Stimulated activated CD8-positive, alpha-beta memory T cell treated with anti-CD3 and anti-CD28 coated beads, Interleukin-15, amount 100 ng/mL, for 1 hour (primary cell): ENCODE measurements at regions not wholly inside any gene's neighbourhood (a gene's known extent, or its start where the extent isn't known, plus 50 kb on each side); places are given as distances from the start of the nearest gene placed in this dataset.

ENCODE experiments used
- DNase-seq: peaks from one replicate; pipeline ENCODE4 v3.0.0-alpha.2; 2020; ENCODE audit warnings: low read depth

DNA sequence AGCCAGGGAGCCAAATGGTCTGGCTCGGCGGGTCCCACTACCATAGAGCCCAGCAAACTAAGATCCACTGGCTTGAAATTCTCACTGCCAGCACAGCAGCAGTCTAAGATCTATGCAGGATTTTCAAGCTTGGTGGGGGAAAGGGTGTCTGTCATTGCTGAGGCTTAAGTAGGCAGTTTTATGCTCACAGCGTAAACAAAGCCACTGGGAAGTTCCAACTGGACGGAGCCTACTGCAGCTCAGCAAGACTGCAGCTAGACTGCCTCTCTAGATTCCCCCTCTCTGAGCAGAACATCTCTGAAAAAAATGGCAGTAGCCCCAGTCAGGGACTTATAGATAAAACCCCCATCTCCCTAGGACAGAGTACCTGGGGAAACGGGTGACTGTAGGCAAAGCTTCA is 277.6 kb upstream of the PHF14 start:
- no peak for DNase-seq

DNA sequence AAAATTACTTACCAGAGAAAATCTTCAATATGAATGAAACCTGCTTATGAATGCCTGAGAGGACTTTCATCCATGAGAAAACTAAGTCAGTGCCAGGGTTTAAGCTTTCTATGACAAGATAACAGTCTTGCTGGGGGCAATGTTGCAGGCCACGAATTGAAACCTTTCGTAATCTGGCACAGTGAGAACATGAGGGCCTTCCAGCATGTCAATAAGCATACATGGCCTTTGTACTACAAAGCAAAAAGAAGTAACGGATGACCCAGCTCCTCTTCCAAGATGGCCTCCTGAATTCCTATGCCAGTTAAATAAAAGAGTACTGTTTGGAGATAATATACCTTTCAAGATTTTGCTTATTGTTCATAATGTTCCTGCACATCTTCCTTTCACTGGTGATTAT is 270.6 kb upstream of the PHF14 start:
- DNase-seq = no peak

DNA sequence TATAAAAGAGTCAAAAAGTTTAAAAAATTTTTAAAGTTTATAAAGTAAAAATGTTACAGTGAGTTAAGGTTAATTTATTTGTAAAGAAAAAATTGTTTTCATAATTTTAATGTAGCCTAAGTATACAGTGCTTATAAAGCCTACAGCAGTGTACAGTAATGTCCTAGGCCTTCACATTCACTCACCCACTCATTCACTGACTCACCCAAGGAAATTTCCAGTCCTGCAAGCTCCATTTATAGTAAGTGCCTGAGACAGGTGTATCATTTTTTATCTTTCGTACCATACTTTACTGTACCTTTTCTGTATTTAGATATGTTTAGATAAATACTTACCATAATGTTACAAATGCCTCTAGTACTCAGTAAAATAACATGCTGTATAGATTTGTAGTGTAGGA is 269.7 kb upstream of the PHF14 start:
- no peak for DNase-seq

DNA sequence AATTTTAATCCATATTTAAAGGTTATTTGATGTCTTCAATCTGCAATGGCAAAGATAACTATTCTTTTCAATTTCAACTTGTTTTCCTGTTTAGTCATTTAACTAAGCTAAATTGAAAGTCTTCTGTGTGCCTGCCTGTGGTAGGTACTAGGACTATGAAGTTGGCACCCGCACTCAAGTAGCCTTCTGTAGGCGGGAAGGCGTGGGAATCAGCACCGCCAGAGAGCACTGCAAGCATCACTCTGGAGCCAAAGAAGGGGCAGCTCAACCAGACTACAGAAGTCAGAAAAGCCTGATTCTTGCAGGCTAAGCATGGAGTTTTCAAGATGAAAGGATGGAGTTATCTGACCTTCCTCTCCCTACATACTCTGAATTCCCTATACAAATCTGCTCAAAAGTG is 269.0 kb upstream of the PHF14 start:
- no peak for DNase-seq

DNA sequence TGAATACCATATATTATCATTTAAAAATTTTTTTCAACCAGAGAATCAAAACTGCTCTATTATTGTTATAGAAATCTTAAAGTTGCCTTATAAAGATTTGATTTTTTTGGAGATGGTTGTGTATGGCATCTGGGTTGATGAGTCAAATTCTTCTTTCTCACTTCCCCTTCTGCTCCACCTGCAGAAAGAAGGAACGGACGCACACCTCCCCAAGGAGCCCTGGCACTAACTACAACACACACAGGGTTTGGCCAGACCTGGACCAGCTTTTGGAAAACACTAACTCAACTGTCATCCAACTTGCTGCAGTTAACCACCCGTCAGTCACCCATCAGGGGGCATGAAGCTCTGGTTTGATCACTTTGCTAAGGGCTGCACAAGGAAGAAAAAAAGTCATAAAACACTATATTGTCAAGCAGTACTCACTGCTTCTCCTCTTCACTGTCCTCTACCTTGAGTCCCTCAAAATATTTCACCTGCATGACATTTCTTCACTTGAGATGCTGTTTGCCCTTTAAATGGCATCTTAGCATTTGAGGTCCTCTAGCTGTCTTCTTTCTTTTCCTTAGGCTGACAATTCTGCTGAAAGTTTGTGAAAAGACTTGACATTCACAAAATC is 266.7 kb upstream of the PHF14 start:
- no peak for DNase-seq

DNA sequence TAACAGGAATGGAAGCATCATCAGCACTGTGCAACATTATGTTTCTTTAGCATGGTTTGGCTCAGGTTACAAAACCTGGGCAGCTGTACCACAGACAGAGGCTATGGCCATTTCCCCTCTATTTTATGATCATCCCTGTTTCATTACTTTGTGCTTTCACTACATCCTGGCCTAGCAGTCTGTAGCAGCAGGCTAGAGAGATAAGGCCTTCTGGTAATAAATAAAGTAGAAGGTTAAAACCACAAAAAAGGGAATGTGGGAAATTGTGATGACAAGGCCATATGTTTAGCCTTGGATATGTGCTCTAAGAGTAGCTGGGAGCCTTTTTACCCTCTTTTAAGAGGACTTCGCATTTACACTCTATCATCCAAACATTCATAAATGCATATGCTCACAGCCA is 266.2 kb upstream of the PHF14 start:
- DNase-seq = no peak

DNA sequence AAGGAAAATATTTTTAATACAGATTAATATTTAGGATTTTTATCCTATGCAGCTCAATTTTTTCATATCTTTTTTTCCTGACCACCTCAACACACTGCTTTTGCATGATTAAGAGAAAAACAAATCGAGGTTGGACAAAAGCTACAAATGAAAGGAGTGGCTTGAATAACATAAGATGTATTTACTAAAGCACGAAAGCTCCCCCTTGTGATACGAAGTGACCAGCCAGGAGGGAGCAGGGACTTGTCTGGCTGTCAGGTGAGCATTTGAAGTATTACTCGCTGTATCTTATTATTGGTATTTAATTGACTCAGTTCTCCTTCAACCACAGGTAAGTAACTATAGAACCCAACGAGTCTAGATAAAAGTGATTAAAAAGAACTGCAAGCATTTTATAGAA is 265.2 kb upstream of the PHF14 start:
- DNase-seq = no peak

DNA sequence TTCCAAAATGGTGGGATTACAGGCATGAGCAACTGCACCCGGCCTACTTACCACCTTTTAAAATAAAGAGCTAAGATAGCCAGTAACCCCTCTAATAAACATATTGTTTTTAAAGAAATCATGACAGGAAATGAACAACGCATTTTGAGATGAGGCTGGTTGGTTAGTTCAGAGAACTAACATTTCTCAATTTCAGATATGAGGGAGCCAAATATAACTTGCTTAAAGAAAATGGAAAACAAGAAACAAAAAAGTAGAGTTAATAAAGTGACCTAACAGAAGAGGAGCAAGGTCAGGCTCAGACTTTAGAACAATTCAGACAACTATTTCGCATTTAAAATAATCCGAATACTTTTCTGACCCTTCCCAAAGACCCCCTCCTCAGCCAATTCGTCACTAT is 254.9 kb upstream of the PHF14 start:
- DNase-seq = no peak

DNA sequence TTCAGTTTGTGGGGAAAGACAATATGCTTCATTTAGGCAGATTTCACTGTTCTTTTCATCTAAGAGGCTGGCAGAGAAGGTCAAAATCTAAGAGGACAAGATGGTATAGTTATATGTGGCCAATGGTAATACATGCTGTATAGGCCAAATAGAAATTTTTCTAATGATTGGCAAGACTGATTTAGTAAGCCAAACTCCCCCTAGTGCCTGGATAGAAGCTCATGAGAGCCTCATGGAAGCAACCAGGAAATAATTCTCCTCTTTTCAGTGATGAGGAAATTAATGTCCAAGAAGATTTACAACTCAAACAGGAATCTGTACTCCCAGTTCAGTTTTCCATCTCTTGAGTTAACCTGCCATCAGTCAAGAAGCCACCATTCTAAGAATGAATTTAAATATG is 253.6 kb upstream of the PHF14 start:
- no peak for DNase-seq

DNA sequence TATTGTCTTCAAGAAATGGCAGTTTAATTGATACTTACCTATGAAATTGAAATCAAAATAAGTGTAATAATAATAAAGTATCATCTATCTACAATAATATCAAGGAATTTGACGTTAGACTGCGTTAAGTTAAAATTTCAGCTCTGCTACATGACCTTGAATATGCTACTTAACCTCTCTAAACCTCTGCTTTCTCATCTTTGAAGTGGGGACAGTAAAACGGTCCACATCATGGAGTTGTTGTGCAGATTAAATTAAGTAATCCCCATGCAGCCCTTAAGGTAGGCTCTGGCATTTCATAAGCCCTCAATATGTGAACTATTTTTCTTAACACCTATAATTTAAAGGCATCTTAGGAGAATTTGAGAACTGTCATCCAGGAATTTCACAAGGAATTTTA is 252.4 kb upstream of the PHF14 start:
- no peak for DNase-seq

DNA sequence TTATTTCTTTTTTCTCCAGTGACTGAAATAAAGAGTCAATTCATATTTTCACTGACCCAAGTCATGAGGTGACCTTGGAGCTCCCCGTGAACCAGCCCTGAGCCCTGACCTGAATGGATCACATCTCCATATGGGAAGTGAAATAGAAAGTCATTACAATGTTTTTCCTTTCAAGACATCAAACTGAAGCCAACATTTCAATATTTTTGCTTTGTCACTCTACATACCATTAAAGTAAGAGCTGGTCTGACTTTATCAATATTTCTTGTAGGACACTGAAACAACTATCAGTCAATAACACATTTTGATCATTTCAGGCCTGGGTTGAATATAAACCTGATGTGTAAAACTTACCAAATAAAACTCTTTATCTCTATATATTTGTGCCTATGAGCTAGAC is 249.8 kb upstream of the PHF14 start:
- no peak for DNase-seq

DNA sequence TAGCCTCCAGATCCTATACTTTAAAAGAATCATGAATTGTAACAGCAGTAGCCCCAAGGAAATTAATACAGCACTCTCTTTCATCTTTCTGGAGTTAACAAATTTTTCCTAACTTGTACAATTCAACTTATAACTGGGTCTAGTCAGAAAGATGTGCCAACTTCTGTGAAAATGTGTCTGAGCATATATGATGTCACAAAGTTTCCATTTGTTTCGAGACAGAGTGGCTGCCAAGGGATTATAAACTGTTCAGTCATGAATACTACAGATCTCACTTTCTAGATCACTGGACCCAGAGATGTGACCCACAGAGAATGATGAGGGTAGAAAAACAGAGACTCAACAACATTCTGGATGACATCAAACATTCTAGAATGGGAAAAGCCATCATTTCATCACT is 249.2 kb upstream of the PHF14 start:
- no peak for DNase-seq

DNA sequence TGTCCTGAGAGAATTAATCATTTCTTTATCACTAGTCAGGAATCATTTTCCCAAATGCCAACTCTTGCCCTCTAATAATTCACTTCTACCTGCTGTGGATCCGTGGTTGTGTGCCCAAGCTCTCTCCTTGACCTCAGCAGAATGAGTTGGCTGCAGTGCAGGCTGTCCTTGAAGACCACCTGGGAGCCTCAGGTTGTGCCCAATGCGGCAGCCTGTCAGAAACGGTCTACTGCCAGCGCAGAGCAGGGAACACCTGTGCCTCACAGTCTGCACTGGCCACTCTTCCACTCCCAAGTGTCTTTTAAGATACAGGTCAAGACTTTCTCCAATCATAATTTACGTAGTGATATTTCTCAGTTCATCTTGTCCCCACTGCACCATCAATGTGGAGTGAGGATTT is 246.0 kb upstream of the PHF14 start:
- no peak for DNase-seq

DNA sequence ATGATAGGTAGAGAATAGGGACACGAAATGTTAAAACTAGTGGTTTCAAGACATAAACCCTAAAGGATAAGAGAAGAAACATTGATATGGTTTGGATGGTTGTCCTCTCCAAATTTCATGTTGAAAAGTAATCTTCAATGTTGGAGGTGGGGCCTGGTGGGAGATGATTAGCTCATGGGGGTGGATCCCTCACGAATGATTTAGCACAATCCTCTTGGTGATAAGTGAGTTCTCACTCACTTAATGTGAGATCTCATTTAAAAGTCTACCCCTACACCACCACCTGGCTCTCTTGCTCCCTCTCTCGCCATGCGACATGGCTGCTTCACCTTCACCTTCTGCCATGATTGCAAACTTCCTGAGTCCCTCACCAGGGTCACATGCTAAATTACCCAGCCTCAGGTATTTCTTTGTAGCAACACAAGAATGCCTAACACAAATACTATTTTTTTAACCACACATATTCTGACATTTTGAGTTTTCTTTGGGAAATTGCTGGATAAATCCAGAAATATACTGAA is 242.4 kb upstream of the PHF14 start:
- DNase-seq = no peak

DNA sequence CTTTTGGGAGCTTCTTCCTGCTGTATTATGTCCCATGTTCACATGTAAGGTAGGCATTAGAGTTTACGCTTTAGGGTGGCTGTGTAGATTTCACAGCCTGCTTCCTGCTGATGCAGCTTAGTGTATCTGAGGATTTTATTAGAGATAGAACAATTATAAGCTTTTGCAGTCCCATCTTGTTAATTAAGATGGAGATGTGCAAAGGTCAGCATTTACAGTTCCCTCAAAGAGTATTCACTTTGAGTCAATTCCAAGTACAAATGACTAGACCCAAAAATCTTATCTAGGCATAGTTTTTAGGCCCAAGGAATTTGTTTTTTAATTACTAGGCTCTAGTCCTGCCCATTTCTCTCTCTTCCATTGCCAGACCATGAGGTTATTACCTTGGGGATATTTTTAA is 239.9 kb upstream of the PHF14 start:
- DNase-seq = no peak

DNA sequence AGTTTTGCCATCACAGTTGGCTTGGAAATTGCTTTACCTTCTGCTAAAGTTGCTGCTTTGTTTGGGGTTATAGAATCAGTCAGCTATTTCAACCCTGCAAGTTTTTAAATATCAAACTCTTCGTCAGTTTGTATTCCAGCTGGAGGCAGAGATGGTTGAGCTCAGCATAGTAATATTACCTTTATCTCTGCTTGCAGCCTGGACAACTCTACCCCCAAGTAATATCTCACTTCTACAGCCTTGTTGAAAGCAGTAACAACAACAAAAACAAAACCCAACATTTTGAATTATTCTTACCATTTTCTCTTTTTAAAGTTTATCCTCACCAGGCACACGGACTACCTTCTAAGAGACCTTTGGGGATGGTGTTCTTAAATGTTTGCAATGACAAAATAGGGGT is 239.1 kb upstream of the PHF14 start:
- DNase-seq = no peak

DNA sequence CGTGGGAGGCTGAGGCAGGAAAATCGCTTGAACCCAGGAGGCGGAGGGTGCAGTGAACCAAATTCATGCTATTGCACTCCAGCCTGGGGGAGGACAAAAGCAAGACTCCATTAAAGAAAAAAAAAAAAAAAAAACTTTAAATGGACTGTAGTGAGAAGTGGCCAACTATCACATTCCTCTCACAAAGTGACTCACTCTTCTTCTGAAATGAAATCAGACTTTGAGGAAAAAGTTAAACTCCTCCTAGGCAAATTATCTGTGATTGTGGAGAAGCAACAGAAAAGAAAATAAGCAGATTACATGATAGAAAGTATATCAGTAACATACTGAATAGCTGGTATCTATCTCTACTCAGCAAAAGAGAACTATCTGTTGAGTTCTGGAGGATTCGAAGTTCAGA is 234.3 kb upstream of the PHF14 start:
- no peak for DNase-seq

DNA sequence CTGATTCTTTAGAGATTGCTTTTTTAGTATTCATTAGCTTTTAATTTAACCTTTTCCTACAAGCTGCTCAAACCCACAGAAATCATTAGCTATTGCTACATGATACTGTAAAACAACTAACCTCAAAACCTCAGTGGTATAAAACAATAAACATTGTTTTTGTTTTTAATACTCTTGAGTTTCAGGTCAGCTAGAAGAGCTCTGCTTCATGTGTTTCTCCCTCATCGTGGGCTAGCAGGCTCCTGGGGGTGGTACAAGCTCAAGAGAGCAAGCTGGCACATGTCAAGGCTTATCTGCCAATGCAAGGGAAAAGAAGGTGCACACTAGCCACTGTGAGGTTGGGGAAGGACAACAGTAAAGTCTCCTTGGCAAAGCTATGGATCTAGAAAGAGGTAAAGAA is 232.9 kb upstream of the PHF14 start:
- no peak for DNase-seq

DNA sequence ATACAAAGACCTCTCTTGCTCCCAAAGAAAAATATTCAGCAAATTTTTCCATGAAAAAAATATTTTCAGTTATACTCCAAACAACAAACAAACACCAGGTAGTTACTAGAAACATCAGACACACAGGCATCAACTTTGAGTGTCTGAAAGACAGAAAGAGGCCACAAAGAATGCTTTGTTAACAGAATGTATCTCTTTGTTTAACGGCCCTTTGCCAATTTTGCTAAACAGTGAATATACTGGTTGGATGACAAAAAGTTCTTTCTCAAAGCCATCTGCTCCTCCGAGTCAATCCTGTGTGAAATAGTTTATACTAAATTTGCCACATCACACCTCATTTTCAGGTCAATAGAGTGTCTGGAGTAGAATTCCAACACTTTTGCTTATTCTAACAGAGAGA is 216.7 kb upstream of the PHF14 start:
- no peak for DNase-seq

DNA sequence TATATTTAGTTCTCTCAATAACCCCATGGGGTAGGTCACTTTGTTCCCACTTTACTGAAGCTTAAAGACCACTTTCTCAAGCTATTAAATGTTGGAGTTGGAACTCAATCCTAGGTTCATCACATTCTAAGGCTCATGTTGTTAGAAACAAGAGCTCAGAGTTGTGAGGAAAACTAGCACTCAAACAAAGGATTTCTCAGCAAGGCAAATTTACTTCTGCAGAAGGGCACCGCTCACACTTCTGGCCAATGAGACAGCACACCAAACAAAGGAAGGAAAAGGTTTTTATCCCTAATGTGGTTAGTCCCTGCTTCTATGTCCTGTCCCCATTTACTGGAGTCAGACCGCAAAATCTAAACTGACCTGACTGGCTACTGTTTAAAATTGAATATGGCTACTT is 214.6 kb upstream of the PHF14 start:
- DNase-seq = no peak

DNA sequence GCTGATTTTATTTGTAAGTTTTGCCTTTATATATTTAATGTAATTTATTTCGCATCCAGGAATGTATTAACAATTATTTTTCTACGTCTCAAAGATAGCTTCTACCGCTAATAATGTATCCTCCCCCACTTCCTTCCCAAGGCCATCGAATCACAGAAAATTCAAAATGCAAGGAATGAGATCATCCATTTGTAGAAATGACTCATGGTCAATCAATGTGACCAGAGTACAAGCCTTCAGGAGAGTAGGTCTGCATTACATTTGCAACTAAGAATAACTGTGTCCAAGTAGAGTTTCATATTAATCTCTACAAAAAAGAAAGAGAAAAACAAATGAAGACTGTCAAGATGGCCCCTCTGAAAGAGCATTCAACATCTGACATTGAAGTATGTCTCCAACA is 205.9 kb upstream of the PHF14 start:
- DNase-seq = no peak

DNA sequence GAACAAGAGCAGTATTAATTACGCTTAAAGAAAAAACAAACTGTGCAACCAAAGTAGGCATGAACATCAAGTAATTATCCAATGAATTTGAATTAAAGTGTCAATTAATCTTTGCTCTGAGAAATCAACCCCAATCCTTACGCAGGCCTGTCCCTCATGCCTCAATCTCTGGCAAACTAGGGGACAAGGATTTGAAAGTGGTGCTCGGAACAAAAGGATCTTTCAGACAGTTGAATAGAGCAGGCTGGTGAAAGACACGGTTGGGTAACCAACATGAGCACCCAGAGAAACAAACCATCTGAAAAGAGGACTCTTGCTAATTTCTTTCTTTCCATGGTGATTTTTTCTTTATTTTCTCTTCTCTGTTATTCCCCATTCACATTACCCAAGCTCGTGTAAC is 203.5 kb upstream of the PHF14 start:
- DNase-seq = no peak

DNA sequence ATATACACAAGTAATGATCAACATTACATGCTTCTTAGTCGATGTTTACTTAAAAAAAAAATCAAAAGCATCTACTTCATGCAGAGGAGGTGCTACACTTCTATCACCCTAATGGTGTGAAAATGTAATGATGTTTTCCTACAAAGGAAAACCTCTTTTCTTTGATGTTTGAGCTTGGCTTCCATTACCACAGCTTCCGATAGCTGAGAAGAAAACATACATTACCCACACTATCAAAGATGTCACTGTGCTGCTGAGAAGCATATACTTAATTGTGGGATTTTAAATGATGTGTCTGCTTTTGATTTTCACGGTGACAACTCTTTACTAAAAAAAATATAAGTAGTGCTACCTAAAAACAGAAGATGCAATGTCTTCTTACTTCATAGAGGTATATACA is 200.2 kb upstream of the PHF14 start:
- no peak for DNase-seq

DNA sequence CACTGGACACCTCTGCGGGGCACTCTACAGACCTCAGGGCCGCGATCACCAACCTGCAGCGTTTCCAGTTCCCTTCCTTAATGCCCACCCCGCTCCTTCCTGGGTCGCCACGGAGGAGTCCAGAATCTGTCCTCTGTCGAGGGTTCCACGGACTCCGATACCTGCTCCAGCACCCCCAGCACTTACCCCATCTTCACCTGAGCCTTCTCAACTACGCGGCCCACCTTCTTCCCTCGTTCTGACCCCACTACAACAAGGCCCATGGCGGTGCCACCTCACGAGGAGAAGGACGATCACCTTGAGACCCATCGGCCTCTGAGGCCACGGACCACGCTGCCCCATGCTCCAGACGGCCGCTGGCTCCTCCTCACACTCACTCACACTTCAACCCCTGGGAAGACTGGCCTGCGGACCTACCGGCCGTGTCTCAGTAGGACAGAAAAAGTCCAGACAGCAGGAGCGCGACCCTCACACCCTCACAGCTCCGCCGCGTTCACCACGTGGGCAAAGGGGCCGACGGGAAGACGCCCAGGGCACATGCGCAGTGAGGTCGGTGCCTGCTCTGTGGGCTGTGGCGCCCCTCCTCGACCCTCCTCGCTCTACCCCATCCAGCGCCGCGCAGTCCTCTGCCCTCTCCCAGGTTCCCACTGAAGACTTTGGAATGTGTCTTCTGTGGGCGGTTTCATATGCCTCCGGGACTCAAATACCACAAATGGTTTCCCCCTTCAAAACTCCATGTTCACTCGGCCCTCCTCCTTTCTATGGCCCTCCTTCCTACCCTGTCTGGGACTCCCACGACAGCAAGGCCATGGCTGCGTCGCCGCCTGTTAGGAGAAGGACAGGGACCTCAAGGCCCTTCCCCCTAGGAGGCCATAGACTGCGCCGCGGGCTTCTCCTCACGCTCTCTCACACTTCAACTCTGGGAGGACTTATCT is 193.9 kb upstream of the PHF14 start:
- DNase-seq = no peak
